Lower leg skin (tissue), 4 donors: ENCODE measurements at regions not wholly inside any gene's neighbourhood (a gene's known extent, or its start where the extent isn't known, plus 50 kb on each side); places are given as distances from the start of the nearest gene placed in this dataset.

ENCODE experiments used
- DNase-seq, 2 donors: peaks; one replicate each; pipeline ENCODE4 v3.0.0-alpha.2; 2019; ENCODE audit warnings: low spot score in 2 of 2
- H3K4me3 ChIP-seq: fragments of 200-600 bp; sonication (generic); 2 replicates; pipeline ENCODE4 v1.5.1; 2017; ENCODE audit warnings: mild to moderate bottlenecking, low read depth; ENCODE audit not compliant: poor library complexity, severe bottlenecking
- POLR2A ChIP-seq, 2 donors: fragments of 450-650 bp; IDR thresholded peaks; one replicate each; pipeline ENCODE4 v1.6.1; 2016 to 2017; ENCODE audit warnings: antibody characterized with exemption in 2 of 2, mild to moderate bottlenecking in 1 of 2, moderate library complexity in 1 of 2
- WGBS, 2 donors: methylation state at CpG; one replicate each; pipeline ENCODE4 v1.1.5; 2018; 5-methylcytosine and 5-hydroxymethylcytosine counted together
- intact Hi-C: fragments of 100-400 bp; cut with DNase I; formaldehyde crosslinking; loops from one replicate; pipeline ENCODE4 v1.15.0; 2023; ENCODE audit warnings: low total_unique reads
- TF ChIP-seq, protein P1 (sequence below), 3 donors: fragments of 450-650 bp; IDR thresholded peaks; one replicate each; pipeline ENCODE4 v1.5.1; 2016; ENCODE audit warnings: antibody characterized with exemption in 3 of 3, mild to moderate bottlenecking in 3 of 3, moderate library complexity in 2 of 3

DNA sequence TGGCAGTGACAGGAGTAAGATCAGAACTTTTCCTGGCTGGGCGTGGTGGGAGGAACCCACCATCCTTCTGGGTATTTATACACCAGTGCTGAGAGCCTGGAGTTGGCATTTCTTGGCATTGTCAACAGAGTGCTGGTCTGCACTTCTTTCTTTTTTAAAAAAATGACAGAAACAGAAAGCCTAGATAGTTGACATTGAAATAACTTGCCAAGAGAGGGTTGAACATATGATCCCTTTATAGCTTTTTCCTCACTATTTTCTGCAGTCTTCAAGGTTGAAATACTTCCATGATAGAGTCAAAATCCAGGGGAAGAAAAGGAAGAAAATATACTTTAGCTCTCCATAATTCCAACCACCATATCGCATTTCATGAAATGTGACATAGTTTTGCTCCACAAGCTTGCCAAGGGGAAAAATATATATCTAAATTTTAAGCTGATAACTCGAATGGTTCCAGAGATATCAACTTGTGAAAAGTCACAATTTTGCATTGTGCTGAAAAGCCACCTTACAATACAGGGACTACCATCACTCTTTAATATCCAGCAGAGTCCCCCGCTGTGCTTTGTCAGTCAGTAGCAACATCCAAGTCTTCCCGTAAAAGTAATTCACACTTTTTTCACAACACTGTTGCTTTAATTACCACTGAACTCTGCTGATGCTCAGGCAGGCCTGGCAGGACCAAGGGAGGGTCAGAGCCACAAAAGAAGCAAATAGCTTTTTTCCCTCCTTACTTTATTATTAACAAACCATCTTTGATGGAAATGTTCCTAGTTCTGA lies 764.9 kb upstream of the FANCL start:
- TF ChIP-seq POLR2A (IDR thresholded peaks at IDR 0.05) = no peak
- TF ChIP-seq, protein P1, sequence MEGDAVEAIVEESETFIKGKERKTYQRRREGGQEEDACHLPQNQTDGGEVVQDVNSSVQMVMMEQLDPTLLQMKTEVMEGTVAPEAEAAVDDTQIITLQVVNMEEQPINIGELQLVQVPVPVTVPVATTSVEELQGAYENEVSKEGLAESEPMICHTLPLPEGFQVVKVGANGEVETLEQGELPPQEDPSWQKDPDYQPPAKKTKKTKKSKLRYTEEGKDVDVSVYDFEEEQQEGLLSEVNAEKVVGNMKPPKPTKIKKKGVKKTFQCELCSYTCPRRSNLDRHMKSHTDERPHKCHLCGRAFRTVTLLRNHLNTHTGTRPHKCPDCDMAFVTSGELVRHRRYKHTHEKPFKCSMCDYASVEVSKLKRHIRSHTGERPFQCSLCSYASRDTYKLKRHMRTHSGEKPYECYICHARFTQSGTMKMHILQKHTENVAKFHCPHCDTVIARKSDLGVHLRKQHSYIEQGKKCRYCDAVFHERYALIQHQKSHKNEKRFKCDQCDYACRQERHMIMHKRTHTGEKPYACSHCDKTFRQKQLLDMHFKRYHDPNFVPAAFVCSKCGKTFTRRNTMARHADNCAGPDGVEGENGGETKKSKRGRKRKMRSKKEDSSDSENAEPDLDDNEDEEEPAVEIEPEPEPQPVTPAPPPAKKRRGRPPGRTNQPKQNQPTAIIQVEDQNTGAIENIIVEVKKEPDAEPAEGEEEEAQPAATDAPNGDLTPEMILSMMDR (IDR thresholded peaks at IDR 0.05) = no peak
- 84 to 86% methylated on average over 5 of the region's 5 CpGs for WGBS, 2 donors
- no peak for DNase-seq
- H3K4me3 ChIP-seq = no peak overlapping the region
- intact Hi-C loops = no loop called here

DNA sequence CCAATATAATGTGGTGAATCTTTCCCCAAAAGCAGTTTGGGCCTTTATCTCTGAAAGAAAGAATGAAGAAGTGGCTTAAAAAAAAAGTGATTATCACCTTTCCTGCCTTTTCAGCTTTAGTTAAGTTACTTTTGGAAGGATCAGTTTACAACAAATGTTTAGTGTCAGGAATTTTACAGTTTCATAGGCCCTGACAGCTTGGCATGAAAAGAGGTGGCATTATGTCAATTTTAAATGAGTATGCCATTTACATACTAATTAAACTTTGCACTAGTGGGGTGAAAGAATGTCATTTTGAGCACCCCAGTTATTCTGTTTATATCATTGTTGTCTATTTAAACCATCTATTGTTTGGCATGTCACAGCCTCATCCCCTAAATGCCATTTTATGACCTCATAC lies 763.5 kb upstream of the FANCL start:
- H3K4me3 ChIP-seq = no peak overlapping the region
- intact Hi-C loops = no loop called here
- no peak for DNase-seq
- TF ChIP-seq, protein P1 (IDR thresholded peaks at IDR 0.05) = no peak
- no peak for TF ChIP-seq POLR2A (IDR thresholded peaks at IDR 0.05)

DNA sequence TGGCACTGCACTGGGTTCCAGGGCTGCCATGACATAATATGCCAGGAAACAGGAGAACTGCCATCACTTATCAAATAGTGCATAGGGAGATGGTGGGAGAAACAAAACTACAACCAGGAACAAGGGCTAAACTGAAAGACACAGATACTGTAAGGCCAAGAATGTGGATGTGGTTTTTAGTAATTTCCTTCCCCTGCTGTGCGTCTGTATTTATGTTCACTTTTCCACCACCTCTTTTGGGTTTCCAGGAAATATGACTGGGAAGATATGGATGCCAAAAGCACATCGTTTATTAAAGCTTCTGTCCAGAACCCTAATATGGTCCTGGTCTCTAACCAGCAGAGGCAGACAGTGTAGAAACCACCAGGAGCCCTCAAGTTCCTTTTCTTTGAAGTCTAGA lies 759.7 kb upstream of the FANCL start:
- H3K4me3 ChIP-seq = no peak overlapping the region
- WGBS, 2 donors = 48 to 49% methylated on average over 2 of the region's 2 CpGs
- DNase-seq = no peak
- TF ChIP-seq, protein P1 (IDR thresholded peaks at IDR 0.05) = no peak
- no peak for TF ChIP-seq POLR2A (IDR thresholded peaks at IDR 0.05)
- intact Hi-C loops = no loop called here

DNA sequence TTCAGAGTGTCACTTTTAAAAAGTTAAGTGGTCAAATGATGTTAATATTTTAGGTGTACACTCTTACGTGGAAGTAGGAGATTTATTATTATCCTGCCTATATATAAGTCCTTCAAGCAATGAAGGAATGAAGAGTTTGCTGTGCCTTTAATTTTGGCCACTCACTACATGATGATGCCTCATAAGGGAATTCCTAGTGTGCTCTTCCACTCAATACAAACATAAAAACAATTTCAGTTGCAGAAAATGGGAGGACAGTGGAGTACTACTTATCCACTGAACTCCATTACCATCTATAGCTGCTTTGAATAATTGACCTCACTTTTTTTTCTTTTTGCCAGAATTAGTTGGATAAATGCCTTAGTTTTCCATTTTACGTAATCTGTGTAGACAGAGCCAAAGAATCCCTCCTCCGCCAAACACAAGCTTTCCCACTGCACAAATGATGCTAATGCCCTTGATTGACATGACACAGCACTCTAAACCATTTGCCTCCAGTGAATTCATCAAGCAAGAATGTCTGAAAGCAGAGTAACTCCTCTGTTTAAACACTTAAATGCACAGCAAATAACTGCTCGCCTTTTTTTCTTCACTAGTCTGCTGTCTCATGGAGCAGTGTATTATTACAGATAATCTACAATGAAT lies 751.1 kb upstream of the FANCL start:
- no peak for TF ChIP-seq POLR2A (IDR thresholded peaks at IDR 0.05)
- TF ChIP-seq, protein P1 (IDR thresholded peaks at IDR 0.05) = no peak
- DNase-seq = no peak
- H3K4me3 ChIP-seq = no peak overlapping the region
- WGBS, 2 donors = 34 to 66% methylated on average over 4 of the region's 4 CpGs
- intact Hi-C loops = no loop called here

DNA sequence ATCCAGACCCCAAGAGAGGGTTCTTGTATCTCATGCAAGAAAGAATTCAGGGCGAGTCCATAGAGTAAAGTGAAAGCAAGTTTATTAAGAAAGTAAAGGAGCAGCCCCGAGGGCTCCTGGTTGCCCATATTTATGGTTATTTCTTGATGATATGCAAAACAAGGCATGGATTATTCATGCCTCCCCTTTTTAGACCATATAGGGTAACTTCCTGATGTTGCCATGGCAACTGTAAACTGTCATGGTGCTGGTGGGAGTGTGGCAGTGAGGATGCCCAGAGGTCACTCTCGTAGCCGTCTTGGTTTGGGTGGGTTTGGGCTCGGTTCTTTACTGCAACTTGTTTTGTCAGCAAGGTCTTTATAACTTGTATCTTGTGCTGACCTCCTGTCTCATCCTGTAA lies 750.2 kb upstream of the FANCL start:
- intact Hi-C loops = no loop called here
- no peak for DNase-seq
- WGBS, 2 donors = 66 to 69% methylated on average over 5 of the region's 5 CpGs
- no peak overlapping the region for H3K4me3 ChIP-seq
- no peak for TF ChIP-seq POLR2A (IDR thresholded peaks at IDR 0.05)
- TF ChIP-seq, protein P1 (IDR thresholded peaks at IDR 0.05) = no peak
